ENCODE measurements at regions not wholly inside any gene's neighbourhood (a gene's known extent, or its start where the extent isn't known, plus 50 kb on each side); places are given as distances from the start of the nearest gene placed in this dataset.

GRCh38 chr2:190780594-190780993 is 100.0 kb upstream of the GLS start:
- in situ Hi-C loops (cut with HindIII; ENCODE audit: low pct_unique_long_range_greater_than_20kb, low sequenced_read_pairs), result no loop called here
- no peak for DNase-seq (ENCODE audit: low read depth, low spot score)

GRCh38 chr2:190781604-190782198 is 98.9 kb upstream of the GLS start:
- in situ Hi-C loops (cut with HindIII; ENCODE audit: low pct_unique_long_range_greater_than_20kb, low sequenced_read_pairs), result no loop called here
- DNase-seq (ENCODE audit: low read depth, low spot score), result peak; percentile 63

GRCh38 chr2:190782264-190782663 is 98.4 kb upstream of the GLS start:
- no peak for DNase-seq (ENCODE audit: low read depth, low spot score)
- in situ Hi-C loops (cut with HindIII; ENCODE audit: low pct_unique_long_range_greater_than_20kb, low sequenced_read_pairs), result no loop called here

GRCh38 chr2:190783513-190784263 is 96.9 kb upstream of the GLS start:
- DNase-seq (ENCODE audit: low read depth, low spot score), result no peak
- in situ Hi-C loops (cut with HindIII; ENCODE audit: low pct_unique_long_range_greater_than_20kb, low sequenced_read_pairs), result no loop called here

GRCh38 chr2:190785334-190785733 is 95.3 kb upstream of the GLS start:
- in situ Hi-C loops (cut with HindIII; ENCODE audit: low pct_unique_long_range_greater_than_20kb, low sequenced_read_pairs), result no loop called here
- DNase-seq (ENCODE audit: low read depth, low spot score), result no peak

GRCh38 chr2:190786404-190787166 is 94.0 kb upstream of the GLS start:
- DNase-seq (ENCODE audit: low read depth, low spot score), result no peak
- in situ Hi-C loops (cut with HindIII; ENCODE audit: low pct_unique_long_range_greater_than_20kb, low sequenced_read_pairs), result no loop called here

- no peak for DNase-seq (ENCODE audit: low read depth, low spot score)
- in situ Hi-C loops (cut with HindIII; ENCODE audit: low pct_unique_long_range_greater_than_20kb, low sequenced_read_pairs), result no loop called here
These were observed 92.8 kb upstream of the GLS start for GRCh38 chr2:190787743-190788235.

- in situ Hi-C loops (cut with HindIII; ENCODE audit: low pct_unique_long_range_greater_than_20kb, low sequenced_read_pairs), result no loop called here
These were observed 91.3 kb upstream of the GLS start for GRCh38 chr2:190789074-190790004.

GRCh38 chr2:190791347-190791975 is 89.2 kb upstream of the GLS start:
- in situ Hi-C loops (cut with HindIII; ENCODE audit: low pct_unique_long_range_greater_than_20kb, low sequenced_read_pairs), result no loop called here
- no peak for DNase-seq (ENCODE audit: low read depth, low spot score)

More at GRCh38 chr2:190789074-190790004, 91.3 kb upstream of the GLS start:
- DNase-seq (ENCODE audit: low read depth, low spot score), result no peak

GRCh38 chr2:190791976-190792575 is 88.5 kb upstream of the GLS start:
- in situ Hi-C loops (cut with HindIII; ENCODE audit: low pct_unique_long_range_greater_than_20kb, low sequenced_read_pairs), result no loop called here
- DNase-seq (ENCODE audit: low read depth, low spot score), result no peak

GRCh38 chr2:190792956-190793888 is 87.4 kb upstream of the GLS start:
- in situ Hi-C loops (cut with HindIII; ENCODE audit: low pct_unique_long_range_greater_than_20kb, low sequenced_read_pairs), result no loop called here
- DNase-seq (ENCODE audit: low read depth, low spot score), result no peak

GRCh38 chr2:190794377-190794776 is 86.2 kb upstream of the GLS start:
- no peak for DNase-seq (ENCODE audit: low read depth, low spot score)
- in situ Hi-C loops (cut with HindIII; ENCODE audit: low pct_unique_long_range_greater_than_20kb, low sequenced_read_pairs), result no loop called here

GRCh38 chr2:190794790-190795189 is 85.8 kb upstream of the GLS start:
- no peak for DNase-seq (ENCODE audit: low read depth, low spot score)
- in situ Hi-C loops (cut with HindIII; ENCODE audit: low pct_unique_long_range_greater_than_20kb, low sequenced_read_pairs), result no loop called here

GRCh38 chr2:190795686-190796085 is 84.9 kb upstream of the GLS start:
- in situ Hi-C loops (cut with HindIII; ENCODE audit: low pct_unique_long_range_greater_than_20kb, low sequenced_read_pairs), result no loop called here
- no peak for DNase-seq (ENCODE audit: low read depth, low spot score)

GRCh38 chr2:190799999-190800398 is 80.6 kb upstream of the GLS start:
- in situ Hi-C loops (cut with HindIII; ENCODE audit: low pct_unique_long_range_greater_than_20kb, low sequenced_read_pairs), result no loop called here
- no peak for DNase-seq (ENCODE audit: low read depth, low spot score)

- in situ Hi-C loops (cut with HindIII; ENCODE audit: low pct_unique_long_range_greater_than_20kb, low sequenced_read_pairs), result no loop called here
- DNase-seq (ENCODE audit: low read depth, low spot score), result no peak
These were observed 80.1 kb upstream of the GLS start for GRCh38 chr2:190800528-190800927.

All from SK-MEL-5 (cell line).